Right lung (tissue), 2 donors: ENCODE measurements at regions not wholly inside any gene's neighbourhood (a gene's known extent, or its start where the extent isn't known, plus 50 kb on each side); places are given as distances from the start of the nearest gene placed in this dataset.

Experiments used
- DNase-seq, 2 donors: peaks; one replicate each; pipeline ENCODE4 v3.0.0-alpha.2; 2013

GRCh38 chr21:33155422-33155821 is 74.3 kb upstream of the IFNAR2 start:
- DNase-seq = no peak

- no peak for DNase-seq
These were observed 72.4 kb upstream of the IFNAR2 start for GRCh38 chr21:33157303-33157702.

- no peak for DNase-seq
These were observed 71.1 kb upstream of the IFNAR2 start for GRCh38 chr21:33158654-33159053.

GRCh38 chr21:33162436-33162951 is 67.2 kb upstream of the IFNAR2 start:
- DNase-seq = no peak

GRCh38 chr21:33168886-33169285 is 60.9 kb upstream of the IFNAR2 start:
- no peak for DNase-seq

- DNase-seq = no peak
These were observed 60.4 kb upstream of the IFNAR2 start for GRCh38 chr21:33169359-33169758.

- no peak for DNase-seq
These were observed 58.0 kb upstream of the IFNAR2 start for GRCh38 chr21:33171616-33172169.

GRCh38 chr21:33174756-33175155 is 55.0 kb upstream of the IFNAR2 start:
- no peak for DNase-seq
